Activated CD4-positive, CD25-positive, alpha-beta regulatory T cell treated with anti-CD3 and anti-CD28 coated beads, Interleukin-2, amount 50 U/mL, for 24 hours (primary cell): ENCODE measurements at regions not wholly inside any gene's neighbourhood (a gene's known extent, or its start where the extent isn't known, plus 50 kb on each side); places are given as distances from the start of the nearest gene placed in this dataset.
A peak's percentile ranks its signal among the peaks of the same experiment; 100 is the strongest.

Experiments
- ATAC-seq, 2 donors: fragments of 150-1000 bp; cut with Tn5 transposase; one replicate each; pipeline ENCODE4 v1.10.0; 2021; ENCODE audit warnings: mild to moderate bottlenecking in 1 of 2, moderate library complexity in 1 of 2

DNA sequence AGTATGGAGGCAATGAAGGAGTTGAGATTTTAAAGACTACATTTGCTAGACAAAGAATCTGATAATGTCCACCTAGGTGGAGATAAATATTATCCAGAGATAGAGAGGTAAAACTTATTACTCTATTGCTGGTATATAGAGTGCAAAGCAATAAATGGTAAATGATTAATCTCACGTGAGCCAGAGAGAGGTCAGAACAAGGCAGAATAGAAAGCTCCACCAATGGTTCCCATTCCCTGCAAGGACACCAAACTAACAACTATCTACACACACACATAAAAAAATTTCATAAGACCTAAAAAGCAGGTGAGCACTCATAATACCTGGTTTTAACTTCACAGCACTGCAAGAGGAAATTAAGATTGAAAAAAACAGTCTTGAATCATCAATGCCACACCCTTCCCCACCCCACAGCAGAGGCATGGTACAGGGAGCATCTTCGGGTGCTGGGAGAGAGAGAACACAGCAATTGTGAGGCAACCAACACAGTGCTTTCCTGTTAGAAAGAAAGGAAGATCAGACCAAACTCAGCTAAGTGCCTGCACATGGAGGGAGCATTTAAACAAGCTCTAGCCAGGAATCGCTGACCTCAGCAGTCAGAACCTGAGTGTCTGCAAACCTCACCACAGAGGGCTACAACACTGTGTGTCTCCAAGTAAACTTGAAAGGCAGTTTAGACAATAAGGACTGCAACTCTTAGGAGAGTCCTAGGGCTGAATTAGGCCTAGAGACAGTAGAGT lies 1432.6 kb upstream of the TMEFF2 start:
- no peak for ATAC-seq

- ATAC-seq: no peak
These were observed 1413.7 kb upstream of the TMEFF2 start for GRCh38 chr2:193608451-193608850.

- no peak for ATAC-seq
These were observed 1396.1 kb upstream of the TMEFF2 start for GRCh38 chr2:193590831-193591230.

DNA sequence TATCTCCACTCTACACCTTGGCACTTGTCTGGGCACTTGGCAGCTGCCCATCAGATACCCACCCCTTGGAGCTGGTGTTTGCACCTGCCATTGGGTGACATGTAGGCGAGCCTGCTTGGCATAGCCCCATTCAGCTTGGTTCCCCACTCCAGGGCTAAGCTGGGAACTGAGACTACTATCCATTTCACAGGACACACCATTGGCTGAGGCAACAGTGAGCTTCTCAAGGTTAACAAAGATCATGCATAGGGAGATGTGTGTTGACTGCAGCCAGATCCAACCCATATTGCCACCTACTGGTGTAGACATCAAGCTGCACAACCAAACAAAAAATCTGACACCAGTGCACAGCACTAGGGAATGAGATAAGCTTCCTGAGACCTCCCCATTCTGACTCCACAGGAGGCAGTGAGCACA lies 1389.8 kb upstream of the TMEFF2 start:
- ATAC-seq: peak in 1 of 2 donors; percentile 73

GRCh38 chr2:193583638-193584400 lies 1389.1 kb upstream of the TMEFF2 start:
- ATAC-seq: no peak

DNA sequence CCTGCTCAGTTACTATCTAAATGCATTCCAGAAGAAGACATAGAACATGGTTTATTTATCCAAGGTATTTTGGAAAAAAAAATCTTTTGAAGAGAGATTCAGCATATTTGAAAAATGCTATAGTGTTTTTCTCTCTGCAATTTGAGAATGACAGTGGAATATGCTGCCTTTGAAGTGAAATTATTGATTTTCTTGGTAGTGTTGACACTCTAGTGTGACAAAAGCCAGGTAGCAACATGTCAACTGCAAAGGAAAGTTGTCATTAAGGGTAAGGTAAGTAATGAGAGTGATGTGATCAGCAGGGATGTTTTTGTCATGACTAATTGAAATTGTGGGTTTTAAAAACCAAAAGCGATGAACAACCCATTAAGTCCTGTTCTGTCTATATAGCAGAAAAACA lies 1387.1 kb upstream of the TMEFF2 start:
- ATAC-seq: no peak

GRCh38 chr2:193580176-193580950 lies 1385.6 kb upstream of the TMEFF2 start:
- no peak for ATAC-seq

GRCh38 chr2:193566886-193567285 lies 1372.2 kb upstream of the TMEFF2 start:
- ATAC-seq: no peak

DNA sequence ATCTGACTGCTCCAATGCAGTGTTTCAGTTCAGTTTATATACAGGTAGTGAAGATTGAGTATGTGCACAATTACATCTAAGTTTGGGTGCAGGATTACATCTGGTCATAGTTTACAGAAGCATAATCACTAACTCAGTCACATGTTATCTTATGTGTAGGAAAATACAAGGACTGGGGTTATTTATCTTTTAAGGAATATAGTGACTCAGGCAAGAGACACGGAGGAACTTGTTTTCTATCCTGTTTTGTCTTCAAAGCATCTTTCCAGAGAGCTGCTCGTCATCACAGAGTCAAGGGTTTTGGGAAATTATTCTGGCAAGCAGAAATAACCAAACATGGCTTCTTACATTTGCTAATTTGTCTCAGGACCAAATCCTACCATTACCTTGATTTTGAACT lies 1371.5 kb upstream of the TMEFF2 start:
- no peak for ATAC-seq

- no peak for ATAC-seq
These were observed 1367.3 kb upstream of the TMEFF2 start for GRCh38 chr2:193562031-193562430.

DNA sequence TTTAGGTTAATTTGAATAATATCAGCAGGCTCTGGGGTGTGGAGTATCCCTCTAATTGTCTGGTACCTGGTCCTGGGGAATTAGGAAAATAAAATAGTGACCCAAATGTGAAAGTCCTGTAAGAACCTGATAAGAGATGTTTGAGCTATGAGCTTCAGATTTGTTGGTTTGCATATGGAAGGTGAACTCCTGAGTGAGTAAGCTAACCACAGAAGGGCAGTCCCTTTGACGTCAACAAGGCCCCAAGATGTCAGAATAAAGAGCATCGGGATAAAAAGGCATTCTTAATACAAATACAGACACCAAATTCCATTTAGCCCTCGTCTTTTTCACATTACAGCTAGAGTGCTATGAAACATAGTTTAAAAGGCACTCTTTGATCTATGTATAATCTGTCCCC lies 1366.3 kb upstream of the TMEFF2 start:
- ATAC-seq: no peak

DNA sequence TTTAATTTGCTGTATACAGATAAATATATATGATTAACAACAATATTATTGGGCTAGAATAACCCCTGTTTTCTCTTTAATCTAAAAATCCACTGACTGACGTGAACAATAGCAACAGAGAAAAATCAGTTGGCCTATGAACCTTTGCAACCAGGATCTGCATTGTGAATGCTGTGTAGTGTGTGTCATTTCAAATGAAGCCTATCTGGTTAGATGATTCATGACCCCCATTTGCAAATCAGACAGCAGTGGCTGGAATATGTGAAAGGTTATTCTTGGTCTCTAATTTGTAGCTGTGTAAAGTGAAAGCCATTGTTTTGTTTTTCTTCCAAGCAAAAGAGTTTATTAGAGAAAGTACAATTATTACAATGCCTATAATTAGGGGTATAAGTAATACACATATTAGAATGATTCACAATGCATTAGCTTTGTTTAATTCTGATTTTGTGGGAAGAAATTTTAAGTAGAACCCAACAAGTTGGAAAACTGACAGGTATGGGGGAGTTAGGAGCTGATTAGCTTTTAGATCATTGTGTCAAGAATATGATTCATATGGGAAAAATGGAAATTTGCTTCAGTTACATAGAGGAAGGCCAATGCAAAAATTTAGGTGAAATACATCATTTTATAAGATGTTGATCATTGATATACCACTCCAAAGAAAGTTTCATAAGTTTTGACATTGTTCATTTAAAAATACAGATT lies 1362.2 kb upstream of the TMEFF2 start:
- ATAC-seq: peak in 1 of 2 donors; percentile 46

GRCh38 chr2:193549661-193550060 lies 1354.9 kb upstream of the TMEFF2 start:
- no peak for ATAC-seq

GRCh38 chr2:193542762-193543161 lies 1348.0 kb upstream of the TMEFF2 start:
- ATAC-seq: no peak

DNA sequence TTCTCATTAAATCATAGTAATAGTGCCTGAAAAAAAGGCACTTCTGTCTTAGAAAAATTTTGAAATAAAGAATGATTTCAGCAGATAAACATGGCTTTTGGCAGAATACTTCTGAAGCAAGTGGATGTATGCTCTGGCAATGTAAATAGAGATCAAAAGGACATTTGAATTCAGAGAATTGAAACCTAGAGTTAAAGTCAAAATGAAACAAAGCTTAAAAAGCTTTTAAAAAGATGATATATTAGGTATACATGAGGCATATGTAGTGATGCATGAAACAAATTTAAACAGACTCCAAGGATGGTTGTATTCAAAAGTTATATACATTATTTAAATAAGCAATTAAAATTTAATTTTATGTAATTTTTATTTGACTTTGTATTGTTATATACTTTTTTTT lies 1344.5 kb upstream of the TMEFF2 start:
- ATAC-seq: no peak

DNA sequence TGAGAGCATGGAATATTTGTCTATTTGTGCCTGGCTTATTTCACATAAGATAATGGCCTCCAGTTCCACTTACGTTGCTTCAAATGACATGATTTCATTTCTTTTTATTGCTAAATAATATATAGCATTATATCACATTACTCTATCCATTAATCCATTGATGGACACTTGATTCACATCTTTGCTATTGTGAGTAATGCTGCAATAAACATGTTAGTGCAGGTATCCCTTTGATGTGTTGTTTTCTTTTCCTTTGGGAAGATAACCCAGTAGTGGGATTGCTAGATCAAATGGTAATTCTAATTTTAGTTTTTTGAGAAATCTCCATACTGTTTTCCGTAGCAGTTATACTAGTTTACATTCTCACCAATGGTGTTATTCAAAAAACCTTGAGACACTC lies 1343.3 kb upstream of the TMEFF2 start:
- no peak for ATAC-seq

- no peak for ATAC-seq
These were observed 1342.8 kb upstream of the TMEFF2 start for GRCh38 chr2:193537531-193537930.

DNA sequence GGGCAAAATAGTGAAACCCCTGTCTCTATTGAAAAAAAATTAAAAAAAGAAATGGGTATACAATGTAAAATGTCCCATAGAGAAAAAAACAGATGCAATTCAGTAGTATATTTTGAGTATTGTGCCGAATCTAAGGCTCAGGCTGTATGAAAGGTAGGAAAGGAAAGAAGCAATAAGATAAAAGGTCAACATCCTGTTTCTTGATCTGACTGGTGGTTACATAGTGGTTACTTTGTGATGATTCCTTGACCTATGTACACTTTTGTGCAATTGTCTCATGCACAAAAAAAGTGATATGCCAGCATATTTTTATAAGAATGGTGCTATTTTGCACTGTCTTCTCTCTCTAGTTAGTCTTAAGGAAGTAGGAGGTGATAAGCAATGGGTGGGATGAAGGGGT lies 1333.7 kb upstream of the TMEFF2 start:
- no peak for ATAC-seq

DNA sequence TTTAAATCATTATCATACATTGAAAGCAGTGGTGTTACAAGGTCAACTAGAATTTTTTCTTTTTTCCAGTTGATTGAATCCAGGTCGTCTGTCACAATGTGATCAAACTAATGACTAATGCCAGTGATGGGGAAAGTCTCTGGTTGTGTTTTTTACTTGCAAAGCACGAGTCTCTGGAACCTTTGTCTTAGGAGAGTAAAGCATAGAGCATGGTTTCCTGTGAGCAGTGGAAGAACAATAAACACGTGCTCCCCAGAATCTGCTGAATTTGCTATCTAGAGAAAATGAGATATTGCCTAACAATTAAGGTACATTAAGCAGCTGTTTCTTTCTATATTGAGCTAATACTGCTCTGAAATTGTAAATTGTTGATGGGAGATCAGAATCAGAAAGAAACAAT lies 1332.4 kb upstream of the TMEFF2 start:
- no peak for ATAC-seq

DNA sequence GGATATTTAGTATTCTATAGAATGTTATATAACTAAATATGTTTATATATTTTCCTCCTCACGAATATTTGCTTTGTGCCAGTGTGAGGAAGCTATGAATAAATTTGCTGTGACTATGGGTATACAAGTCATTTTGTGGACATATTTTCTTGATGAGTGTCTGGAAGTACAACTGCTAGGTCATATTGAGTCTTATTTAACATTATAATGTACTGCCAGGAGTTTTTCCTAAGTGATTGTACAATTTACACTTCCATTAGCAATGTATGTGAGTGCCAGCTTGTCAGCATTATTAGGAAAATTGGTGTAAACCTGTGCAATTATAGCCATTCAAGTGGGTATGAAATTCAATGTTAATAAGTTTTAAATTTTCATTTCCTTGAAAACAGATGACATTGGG lies 1328.9 kb upstream of the TMEFF2 start:
- no peak for ATAC-seq

DNA sequence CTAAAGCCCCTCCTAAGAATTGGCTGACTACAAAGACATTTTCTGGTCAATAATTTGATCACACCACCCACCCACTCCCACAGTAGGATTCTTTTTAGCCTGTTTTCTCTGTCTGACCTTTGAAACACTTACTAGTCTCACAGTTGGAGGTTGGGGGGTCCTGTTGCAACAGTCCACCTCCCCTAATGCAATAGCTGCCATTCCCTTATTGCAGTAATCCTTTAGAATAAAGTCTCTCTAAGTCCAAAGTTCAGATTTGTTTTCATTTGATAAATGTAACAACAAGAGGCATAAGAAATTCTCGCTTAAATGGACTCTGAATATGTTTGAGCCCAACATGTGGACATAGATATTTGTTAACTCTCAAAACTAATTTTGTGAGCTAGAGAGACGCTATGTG lies 1326.8 kb upstream of the TMEFF2 start:
- ATAC-seq: no peak

DNA sequence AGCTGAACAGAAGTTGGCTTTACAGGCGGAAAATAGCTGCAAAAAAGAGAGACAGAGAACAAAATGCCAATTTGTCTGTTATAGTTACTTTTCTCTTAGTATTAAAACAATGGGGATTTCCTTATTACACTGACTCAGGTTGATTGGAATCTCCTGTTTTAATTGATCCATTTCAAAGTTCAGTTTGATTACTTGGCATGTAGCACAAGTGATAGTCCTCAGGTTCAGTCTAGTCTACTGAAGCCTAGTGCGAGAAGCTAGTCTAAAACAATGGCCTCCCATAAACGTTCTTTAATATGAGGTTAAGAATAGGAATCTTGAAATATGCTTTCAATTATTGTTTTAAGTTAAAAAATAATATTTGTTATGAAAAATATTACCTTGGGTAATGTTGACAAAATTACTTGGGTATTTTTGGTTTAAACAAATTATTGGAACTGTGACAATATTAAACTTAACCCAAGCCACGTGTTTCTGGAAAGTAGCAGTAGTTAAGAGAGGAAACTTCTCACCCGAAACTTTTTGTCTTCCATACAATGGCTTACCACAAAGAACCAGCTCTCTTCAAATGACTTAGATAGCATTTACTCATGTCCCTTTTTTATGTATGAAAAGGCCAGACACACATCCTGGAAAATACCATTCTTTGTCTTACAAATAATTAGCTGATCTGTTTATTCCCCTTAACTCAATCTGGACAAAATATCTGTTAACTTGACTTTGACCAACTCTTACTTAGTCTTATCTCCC lies 1326.2 kb upstream of the TMEFF2 start:
- no peak for ATAC-seq
